DOHH2 (cell line): ENCODE measurements at regions not wholly inside any gene's neighbourhood (a gene's known extent, or its start where the extent isn't known, plus 50 kb on each side); places are given as distances from the start of the nearest gene placed in this dataset.
"Not testable (repeated sequence)": the region's sequence is repeated elsewhere in the genome, so short reads cannot be mapped to it uniquely, and the experiment has no call there.

Source experiments
- EZH2phosphoT487 ChIP-seq: fragments of 200-600 bp; sonication (generic); IDR thresholded peaks from 2 replicates; pipeline ENCODE4 v1.6.1; 2017; ENCODE audit warnings: borderline replicate concordance, mild to moderate bottlenecking, antibody characterized with exemption, low read length, moderate library complexity, mixed read lengths
- TF ChIP-seq, protein P1 (sequence below): fragments of 200-600 bp; sonication (generic); IDR thresholded peaks from one replicate; pipeline ENCODE4 v1.5.1; 2014; ENCODE audit warnings: antibody characterized with exemption, mild to moderate bottlenecking, low read depth, low read length; ENCODE audit not compliant: poor library complexity, severe bottlenecking

DNA sequence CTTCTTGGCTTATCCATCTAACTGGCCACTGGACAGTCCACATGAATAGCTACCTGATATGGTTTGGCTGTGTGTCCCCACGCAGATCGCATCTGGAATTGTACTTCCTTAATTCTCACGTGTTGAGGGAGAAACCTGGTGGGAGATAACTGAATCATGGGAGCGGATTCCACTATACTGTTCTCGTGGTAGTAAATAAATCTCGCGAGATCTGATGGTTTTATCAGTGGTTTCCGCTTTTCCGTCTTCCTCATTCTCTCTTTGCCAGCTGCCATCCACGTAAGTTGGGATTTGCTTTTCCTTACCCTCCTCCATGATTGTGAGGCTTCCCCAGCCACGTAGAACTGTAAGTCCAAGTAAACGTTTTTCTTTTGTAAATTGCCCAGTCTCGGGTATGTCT lies 1496.4 kb downstream of the KHDRBS2 start:
- TF ChIP-seq, protein P1, sequence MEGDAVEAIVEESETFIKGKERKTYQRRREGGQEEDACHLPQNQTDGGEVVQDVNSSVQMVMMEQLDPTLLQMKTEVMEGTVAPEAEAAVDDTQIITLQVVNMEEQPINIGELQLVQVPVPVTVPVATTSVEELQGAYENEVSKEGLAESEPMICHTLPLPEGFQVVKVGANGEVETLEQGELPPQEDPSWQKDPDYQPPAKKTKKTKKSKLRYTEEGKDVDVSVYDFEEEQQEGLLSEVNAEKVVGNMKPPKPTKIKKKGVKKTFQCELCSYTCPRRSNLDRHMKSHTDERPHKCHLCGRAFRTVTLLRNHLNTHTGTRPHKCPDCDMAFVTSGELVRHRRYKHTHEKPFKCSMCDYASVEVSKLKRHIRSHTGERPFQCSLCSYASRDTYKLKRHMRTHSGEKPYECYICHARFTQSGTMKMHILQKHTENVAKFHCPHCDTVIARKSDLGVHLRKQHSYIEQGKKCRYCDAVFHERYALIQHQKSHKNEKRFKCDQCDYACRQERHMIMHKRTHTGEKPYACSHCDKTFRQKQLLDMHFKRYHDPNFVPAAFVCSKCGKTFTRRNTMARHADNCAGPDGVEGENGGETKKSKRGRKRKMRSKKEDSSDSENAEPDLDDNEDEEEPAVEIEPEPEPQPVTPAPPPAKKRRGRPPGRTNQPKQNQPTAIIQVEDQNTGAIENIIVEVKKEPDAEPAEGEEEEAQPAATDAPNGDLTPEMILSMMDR: not testable (repeated sequence)
- not testable (repeated sequence) for TF ChIP-seq EZH2phosphoT487
